Endothelial cell of umbilical vein (primary cell): ENCODE measurements at regions not wholly inside any gene's neighbourhood (a gene's known extent, or its start where the extent isn't known, plus 50 kb on each side); places are given as distances from the start of the nearest gene placed in this dataset.

Experiments used
- CTCF ChIP-seq, 2 donors: IDR thresholded peaks; 1 replicate in 1 of 2; 2 replicates in 1 of 2; pipeline ENCODE4 v1.5.1; 2011; ENCODE audit warnings: low read length in 2 of 2, mild to moderate bottlenecking in 2 of 2, moderate library complexity in 2 of 2, control low read depth in 1 of 2, inconsistent platforms in 1 of 2, low read depth in 1 of 2; ENCODE audit not compliant: insufficient read depth in 1 of 2; ENCODE audit errors: extremely low read depth in 1 of 2
- EZH2 ChIP-seq: IDR thresholded peaks from 2 replicates; pipeline ENCODE4 v1.6.1; 2012; ENCODE audit warnings: borderline replicate concordance, low read depth, mild to moderate bottlenecking, moderate library complexity, low read length, inconsistent platforms; ENCODE audit not compliant: severe bottlenecking
- JUN ChIP-seq: IDR thresholded peaks from 2 replicates; pipeline ENCODE4 v1.6.1; 2011; ENCODE audit warnings: borderline replicate concordance, low read depth; ENCODE audit not compliant: insufficient read length, insufficient read depth
- MAX ChIP-seq: IDR thresholded peaks from 2 replicates; pipeline ENCODE4 v1.6.1; 2011; ENCODE audit not compliant: insufficient read depth, insufficient read length
- POLR2A ChIP-seq: IDR thresholded peaks from 2 replicates; pipeline ENCODE4 v1.6.1; 2012; ENCODE audit warnings: low read depth, mild to moderate bottlenecking, control low read depth, low read length

GRCh38 chr6:140897349-140897748, 1235.4 kb upstream of the GJE1 start:
- no peak for TF ChIP-seq JUN
- no peak for TF ChIP-seq CTCF (IDR thresholded peaks at IDR 0.05; ENCODE audit: extremely low read depth in 1 of 2, insufficient read depth in 1 of 2, low read depth in 1 of 2, low read length in 2 of 2)
- no peak for TF ChIP-seq MAX
- no peak for TF ChIP-seq POLR2A
- TF ChIP-seq EZH2: no peak
